OCI-LY7 (cell line): ENCODE measurements at regions not wholly inside any gene's neighbourhood (a gene's known extent, or its start where the extent isn't known, plus 50 kb on each side); places are given as distances from the start of the nearest gene placed in this dataset.

Source experiments
- BruUV-seq: library from RNA; stranded (reverse); fragments of 400-500 nt; replicated peaks from 2 replicates; lab custom pipeline; 2021; lab: Mats Ljungman, UMichigan
- CTCF ChIA-PET: fragments of 300-600 bp; sonication (Branson Sonifier 250); formaldehyde crosslinking; loops from one replicate; lab custom pipeline; 2022; ENCODE audit warnings: antibody characterized with exemption; ENCODE audit not compliant: unreplicated experiment; lab: Charles Lee
- POLR2A ChIA-PET: fragments of 300-600 bp; sonication (Branson Sonifier 250); formaldehyde crosslinking; loops from one replicate; lab custom pipeline; 2022; ENCODE audit warnings: antibody characterized with exemption; lab: Charles Lee
- DNase-seq: peaks from one replicate; pipeline ENCODE4 v3.0.0-alpha.2; 2015; ENCODE audit warnings: low spot score
- H2AFZ ChIP-seq: fragments of 200-600 bp; sonication (generic), shearing (Covaris generic); 2 replicates; pipeline ENCODE4 v1.6.1; 2014; ENCODE audit warnings: mild to moderate bottlenecking, antibody characterized with exemption, low read length, moderate library complexity
- H3K27ac ChIP-seq: fragments of 200-600 bp; sonication (generic); 2 replicates; pipeline ENCODE4 v1.5.1; 2014; ENCODE audit warnings: mixed run types, low read depth, mild to moderate bottlenecking, moderate library complexity, low read length, inconsistent platforms; ENCODE audit not compliant: poor library complexity, severe bottlenecking
- H3K36me3 ChIP-seq: fragments of 200-600 bp; sonication (generic); 2 replicates; pipeline ENCODE4 v1.6.1; 2014; ENCODE audit warnings: mild to moderate bottlenecking, antibody characterized with exemption, low read length, moderate library complexity, mixed read lengths; ENCODE audit not compliant: insufficient read depth
- H3K4me1 ChIP-seq: fragments of 200-600 bp; sonication (generic); 2 replicates; pipeline ENCODE4 v1.5.1; 2014; ENCODE audit warnings: mild to moderate bottlenecking, low read length; ENCODE audit not compliant: insufficient read depth, poor library complexity, severe bottlenecking
- H3K4me2 ChIP-seq: fragments of 200-600 bp; sonication (generic); 2 replicates; pipeline ENCODE4 v1.6.1; 2014; ENCODE audit warnings: mild to moderate bottlenecking, low read length
- H3K4me3 ChIP-seq: fragments of 200-600 bp; sonication (generic); 2 replicates; pipeline ENCODE4 v1.5.1; 2014; ENCODE audit warnings: mild to moderate bottlenecking, low read depth, low read length; ENCODE audit not compliant: poor library complexity, severe bottlenecking
- H3K79me2 ChIP-seq: fragments of 200-600 bp; sonication (generic); 2 replicates; pipeline ENCODE4 v1.6.1; 2016; ENCODE audit warnings: low read depth, mild to moderate bottlenecking, low read length, moderate library complexity, mixed read lengths; ENCODE audit not compliant: insufficient read depth
- H3K9me2 ChIP-seq: fragments of 200-600 bp; sonication (generic); 2 replicates; pipeline ENCODE4 v1.6.1; 2016; ENCODE audit warnings: mild to moderate bottlenecking, low read length, mixed read lengths; ENCODE audit not compliant: insufficient read depth
- H3K9me3 ChIP-seq: fragments of 200-600 bp; sonication (generic); 2 replicates; pipeline ENCODE4 v1.6.1; 2014; ENCODE audit warnings: mild to moderate bottlenecking, mixed run types, low read length, mixed read lengths
- H4K20me1 ChIP-seq: fragments of 200-600 bp; sonication (generic); 2 replicates; pipeline ENCODE4 v1.6.1; 2014; ENCODE audit warnings: mild to moderate bottlenecking, antibody characterized with exemption, low read length, moderate library complexity, mixed read lengths; ENCODE audit not compliant: insufficient read depth
- EZH2phosphoT487 ChIP-seq: fragments of 200-600 bp; sonication (generic); IDR thresholded peaks from 2 replicates; pipeline ENCODE4 v1.6.1; 2018; ENCODE audit warnings: low read depth, borderline replicate concordance, mild to moderate bottlenecking, mixed run types, antibody characterized with exemption, low read length, moderate library complexity, mixed read lengths
- intact Hi-C: fragments of 100-400 bp; cut with micrococcal nuclease; formaldehyde crosslinking; loops from one replicate; pipeline ENCODE4 v1.10.0; 2022; ENCODE audit not compliant: unreplicated experiment
- TF ChIP-seq, protein P1 (sequence below): fragments of 200-600 bp; sonication (generic); conservative IDR thresholded peaks from 2 replicates; pipeline ENCODE4 v1.5.1; 2014; ENCODE audit warnings: mild to moderate bottlenecking, antibody characterized with exemption, low read length, moderate library complexity, mixed read lengths

DNA sequence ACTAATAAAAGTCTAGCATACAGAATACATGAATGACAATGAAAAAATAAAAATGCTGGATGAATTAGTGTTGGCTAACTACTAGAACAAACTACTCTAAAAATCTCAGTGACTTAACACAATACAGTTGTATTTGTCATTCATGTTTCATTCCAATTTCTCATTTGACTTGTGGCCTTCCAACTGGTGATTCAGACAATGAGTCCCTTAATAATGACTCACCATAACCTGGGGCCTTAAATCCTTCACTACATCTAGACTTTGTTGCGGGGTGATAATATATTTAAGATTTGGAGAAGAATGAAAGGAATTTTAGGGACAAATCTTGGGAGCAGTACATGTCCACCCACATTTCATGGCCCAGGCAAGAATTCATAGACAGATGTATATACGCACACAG, 90.5 kb upstream of the POM121L12 start:
- no TSS peak for BruUV-seq
- POLR2A ChIA-PET: no interaction called here
- CTCF ChIA-PET: no interaction called here
- intact Hi-C loops: no loop called here
- TF ChIP-seq, protein P1, sequence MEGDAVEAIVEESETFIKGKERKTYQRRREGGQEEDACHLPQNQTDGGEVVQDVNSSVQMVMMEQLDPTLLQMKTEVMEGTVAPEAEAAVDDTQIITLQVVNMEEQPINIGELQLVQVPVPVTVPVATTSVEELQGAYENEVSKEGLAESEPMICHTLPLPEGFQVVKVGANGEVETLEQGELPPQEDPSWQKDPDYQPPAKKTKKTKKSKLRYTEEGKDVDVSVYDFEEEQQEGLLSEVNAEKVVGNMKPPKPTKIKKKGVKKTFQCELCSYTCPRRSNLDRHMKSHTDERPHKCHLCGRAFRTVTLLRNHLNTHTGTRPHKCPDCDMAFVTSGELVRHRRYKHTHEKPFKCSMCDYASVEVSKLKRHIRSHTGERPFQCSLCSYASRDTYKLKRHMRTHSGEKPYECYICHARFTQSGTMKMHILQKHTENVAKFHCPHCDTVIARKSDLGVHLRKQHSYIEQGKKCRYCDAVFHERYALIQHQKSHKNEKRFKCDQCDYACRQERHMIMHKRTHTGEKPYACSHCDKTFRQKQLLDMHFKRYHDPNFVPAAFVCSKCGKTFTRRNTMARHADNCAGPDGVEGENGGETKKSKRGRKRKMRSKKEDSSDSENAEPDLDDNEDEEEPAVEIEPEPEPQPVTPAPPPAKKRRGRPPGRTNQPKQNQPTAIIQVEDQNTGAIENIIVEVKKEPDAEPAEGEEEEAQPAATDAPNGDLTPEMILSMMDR: no peak
- no peak for TF ChIP-seq EZH2phosphoT487
- H3K4me3 ChIP-seq: no peak overlapping the region
- H3K27ac ChIP-seq: no peak overlapping the region
- H2AFZ ChIP-seq: no peak overlapping the region
- no peaks in the 10 kb centered on the region for H3K36me3 ChIP-seq
- DNase-seq: no peak
- H3K9me3 ChIP-seq: no peaks in the 10 kb centered on the region
- H3K4me1 ChIP-seq: no peaks in the 10 kb centered on the region
- H3K4me2 ChIP-seq: no peak overlapping the region
- no peaks in the 10 kb centered on the region for H3K9me2 ChIP-seq
- H3K79me2 ChIP-seq: no peaks in the 10 kb centered on the region
- H4K20me1 ChIP-seq: no peaks in the 10 kb centered on the region

GRCh38 chr7:52940481-52940880, 95.0 kb upstream of the POM121L12 start:
- Histone ChIP-seq H2AFZ (no peak overlapping the region), H3K79me2 (no peaks in the 10 kb centered on the region), H3K4me2 (no peak overlapping the region), H3K27ac (no peak overlapping the region), H3K4me1 (no peaks in the 10 kb centered on the region), H3K36me3 (no peaks in the 10 kb centered on the region), H3K9me3 (no peaks in the 10 kb centered on the region), H3K9me2 (no peaks in the 10 kb centered on the region), H4K20me1 (no peaks in the 10 kb centered on the region), H3K4me3 (no peak overlapping the region)
- CTCF ChIA-PET: no interaction called here
- intact Hi-C loops: no loop called here
- no TSS peak for BruUV-seq
- POLR2A ChIA-PET: no interaction called here
- no peak for TF ChIP-seq EZH2phosphoT487
- TF ChIP-seq, protein P1: no peak
- DNase-seq: no peak

DNA sequence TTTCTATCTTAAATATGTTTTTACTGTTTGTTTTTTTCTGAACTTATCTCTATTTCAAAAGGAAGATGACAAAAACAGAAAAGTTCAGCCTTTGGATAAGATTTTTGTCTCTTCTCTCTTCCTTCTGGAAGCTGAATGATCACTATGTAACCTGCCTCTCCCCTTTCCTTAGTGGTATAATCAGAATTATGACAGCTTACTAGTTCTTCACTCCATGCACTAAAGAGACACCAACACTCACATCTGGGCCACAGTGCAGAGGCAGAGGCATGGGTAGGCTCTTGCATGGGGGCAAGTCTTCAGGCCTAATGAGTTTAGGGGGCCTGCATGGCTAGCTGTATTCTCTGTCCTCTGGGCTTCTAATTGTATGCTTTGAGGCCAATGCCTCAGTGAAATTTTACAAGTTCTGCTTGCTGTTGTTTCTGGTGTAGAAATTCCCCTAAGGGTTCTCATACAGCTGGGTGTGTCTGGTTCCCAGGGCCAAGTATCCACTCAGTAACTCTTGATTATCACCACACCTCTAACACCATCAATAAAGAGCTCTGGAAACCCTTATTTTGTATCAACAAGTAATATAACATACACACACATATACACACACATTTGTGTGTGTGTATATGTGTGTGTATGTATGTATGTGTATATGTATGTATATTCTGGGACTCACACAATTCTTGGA, 96.8 kb upstream of the POM121L12 start:
- Histone ChIP-seq H3K9me2 (no peaks in the 10 kb centered on the region), H3K9me3 (no peaks in the 10 kb centered on the region), H3K27ac (no peak overlapping the region), H2AFZ (no peak overlapping the region), H3K79me2 (no peaks in the 10 kb centered on the region), H4K20me1 (no peaks in the 10 kb centered on the region), H3K36me3 (no peaks in the 10 kb centered on the region), H3K4me3 (no peak overlapping the region), H3K4me2 (no peak overlapping the region), H3K4me1 (no peaks in the 10 kb centered on the region)
- CTCF ChIA-PET: no interaction called here
- BruUV-seq: no TSS peak
- intact Hi-C loops: no loop called here
- POLR2A ChIA-PET: interaction anchor here (0.9 kb wide), 1 partner anchor 18 kb away, joined by 3 read pairs; no protein-coding TSS in a partner anchor
- no peak for TF ChIP-seq EZH2phosphoT487
- TF ChIP-seq, protein P1: no peak
- DNase-seq: no peak
